GM23338 (cell line): ENCODE measurements at regions not wholly inside any gene's neighbourhood (a gene's known extent, or its start where the extent isn't known, plus 50 kb on each side); places are given as distances from the start of the nearest gene placed in this dataset.

Experiments used
- ATAC-seq: fragments of 200-7000 bp; cut with Tn5 transposase; 3 replicates; pipeline ENCODE4 v1.9.1; 2020
- DNase-seq: peaks from one replicate; pipeline ENCODE4 v3.0.0-alpha.2; 2015; ENCODE audit warnings: low spot score
- H2AFZ ChIP-seq: fragments of 200-600 bp; sonication (generic); 2 replicates; pipeline ENCODE4 v1.8.0; 2016; ENCODE audit warnings: antibody characterized with exemption, mild to moderate bottlenecking, moderate library complexity
- H3F3A ChIP-seq: fragments of 200-600 bp; sonication (generic); replicated peaks from 2 replicates; pipeline ENCODE4 v1.8.0; 2017; ENCODE audit warnings: antibody characterized with exemption, mixed run types, low read depth
- H3K27ac ChIP-seq: fragments of 200-600 bp; sonication (generic); 2 replicates; pipeline ENCODE4 v1.6.1; 2016; ENCODE audit warnings: low read depth
- H3K27me3 ChIP-seq: fragments of 200-600 bp; sonication (generic); 2 replicates; pipeline ENCODE4 v1.8.0; 2016; ENCODE audit warnings: mild to moderate bottlenecking, mixed run types, moderate library complexity; ENCODE audit not compliant: insufficient read depth
- H3K36me3 ChIP-seq: fragments of 200-600 bp; sonication (generic); 2 replicates; pipeline ENCODE4 v1.8.0; 2016; ENCODE audit warnings: mild to moderate bottlenecking; ENCODE audit not compliant: insufficient read depth
- H3K4me1 ChIP-seq: fragments of 200-600 bp; sonication (generic); 2 replicates; pipeline ENCODE4 v1.8.0; 2016; ENCODE audit warnings: mild to moderate bottlenecking, moderate library complexity; ENCODE audit not compliant: insufficient read depth
- H3K4me2 ChIP-seq: fragments of 200-600 bp; sonication (generic); 2 replicates; pipeline ENCODE4 v1.7.1; 2017; ENCODE audit warnings: mixed run types
- H3K4me3 ChIP-seq: fragments of 200-600 bp; sonication (generic); 2 replicates; pipeline ENCODE4 v1.6.1; 2016; ENCODE audit warnings: mixed run types
- H3K79me2 ChIP-seq: fragments of 200-600 bp; sonication (generic); replicated peaks from 2 replicates; pipeline ENCODE4 v1.8.0; 2017; ENCODE audit warnings: mild to moderate bottlenecking; ENCODE audit not compliant: insufficient read depth
- H3K9me2 ChIP-seq: fragments of 200-600 bp; sonication (generic); 2 replicates; pipeline ENCODE4 v1.8.0; 2017; ENCODE audit not compliant: insufficient read depth
- H4K20me1 ChIP-seq: fragments of 200-600 bp; sonication (generic); replicated peaks from 2 replicates; pipeline ENCODE4 v1.8.0; 2017; ENCODE audit warnings: mild to moderate bottlenecking; ENCODE audit not compliant: insufficient read depth
- H3K27ac Mint-ChIP-seq: 2 replicates; pipeline ENCODE4 v1.8.0; 2020; ENCODE audit warnings: inconsistent platforms, mild to moderate bottlenecking, moderate library complexity, mixed read lengths
- H3K27me3 Mint-ChIP-seq: 3 replicates; pipeline ENCODE4 v1.8.0; 2022; ENCODE audit warnings: low read depth, mild to moderate bottlenecking, moderate library complexity, mixed read lengths, inconsistent platforms; ENCODE audit not compliant: insufficient read depth, poor library complexity
- H3K36me3 Mint-ChIP-seq: 3 replicates; pipeline ENCODE4 v1.8.0; 2021; ENCODE audit warnings: low read depth, mild to moderate bottlenecking, inconsistent platforms, moderate library complexity, mixed read lengths
- H3K4me1 Mint-ChIP-seq: 3 replicates; pipeline ENCODE4 v1.8.0; 2020; ENCODE audit warnings: mild to moderate bottlenecking, inconsistent platforms, mixed read lengths
- H3K4me3 Mint-ChIP-seq: 3 replicates; pipeline ENCODE4 v1.8.0; 2021; ENCODE audit warnings: moderate library complexity, mild to moderate bottlenecking, inconsistent platforms, mixed read lengths
- H3K9me3 Mint-ChIP-seq: 3 replicates; pipeline ENCODE4 v1.8.0; 2020; ENCODE audit warnings: moderate library complexity, mild to moderate bottlenecking, inconsistent platforms, mixed read lengths
- CREB1 ChIP-seq: fragments of 250-450 bp; sonication (Bioruptor Pico); IDR thresholded peaks from 2 replicates; pipeline ENCODE4 v1.5.0; 2020; ENCODE audit warnings: low read depth, mild to moderate bottlenecking, moderate library complexity
- EZH2 ChIP-seq: fragments of 200-600 bp; sonication (generic); IDR thresholded peaks from one replicate; pipeline ENCODE4 v1.8.0; 2017; ENCODE audit warnings: antibody characterized with exemption, mild to moderate bottlenecking, low read depth; ENCODE audit not compliant: unreplicated experiment
- EZH2phosphoT487 ChIP-seq: fragments of 200-600 bp; sonication (generic); IDR thresholded peaks from one replicate; pipeline ENCODE4 v1.8.1; 2018; ENCODE audit warnings: antibody characterized with exemption; ENCODE audit not compliant: unreplicated experiment
- JUNB ChIP-seq: IDR thresholded peaks from one replicate; pipeline ENCODE4 v1.6.1; 2016; ENCODE audit warnings: antibody characterized with exemption; ENCODE audit not compliant: unreplicated experiment
- NANOG ChIP-seq: IDR thresholded peaks from 2 replicates; pipeline ENCODE4 v1.6.1; 2016; ENCODE audit warnings: antibody characterized with exemption, borderline replicate concordance
- POLR2AphosphoS5 ChIP-seq: IDR thresholded peaks from 2 replicates; pipeline ENCODE4 v1.6.1; 2016; ENCODE audit warnings: antibody characterized with exemption, low read depth
- REST ChIP-seq: IDR thresholded peaks from one replicate; pipeline ENCODE4 v1.6.1; 2018; ENCODE audit warnings: antibody characterized with exemption; ENCODE audit not compliant: unreplicated experiment
- STAT1 ChIP-seq: IDR thresholded peaks from one replicate; pipeline ENCODE4 v1.6.1; 2016; ENCODE audit warnings: antibody characterized with exemption; ENCODE audit not compliant: unreplicated experiment
- ZNF114 ChIP-seq: fragments of 250-450 bp; sonication (Bioruptor Pico); IDR thresholded peaks from 2 replicates; pipeline ENCODE4 v1.5.0; 2020; ENCODE audit warnings: mild to moderate bottlenecking, moderate library complexity
- ZNF331 ChIP-seq: fragments of 250-450 bp; sonication (Bioruptor Pico); IDR thresholded peaks from 2 replicates; pipeline ENCODE4 v1.5.0; 2020; ENCODE audit warnings: low read depth, mild to moderate bottlenecking, moderate library complexity
- TF ChIP-seq, protein P1 (sequence below), 2 experiments: fragments of 200-600 bp in 1 of 2; sonication (generic) in 1 of 2; conservative IDR thresholded peaks; 2 replicates each; pipeline versions ENCODE4 v1.5.1 to v1.6.1; 2016 to 2017; ENCODE audit warnings: antibody characterized with exemption in 2 of 2, low read depth in 2 of 2, mild to moderate bottlenecking in 2 of 2, moderate library complexity in 1 of 2
- TF ChIP-seq, protein P2 (sequence below): fragments of 250-450 bp; sonication (Bioruptor Pico); IDR thresholded peaks from 2 replicates; pipeline ENCODE4 v1.5.0; 2020; ENCODE audit warnings: mild to moderate bottlenecking, moderate library complexity
- TF ChIP-seq, protein P3 (sequence below): IDR thresholded peaks from 2 replicates; pipeline ENCODE4 v1.6.1; 2016; ENCODE audit warnings: antibody characterized with exemption

GRCh38 chr2:5886462-5886861 lies 194.3 kb downstream of the SOX11 start:
- H3K4me1 ChIP-seq = peaks cover 10% of the 10 kb centered on the region; the same call in 1 of the 2 replicates

More at GRCh38 chr2:5886462-5886861, 194.3 kb downstream of the SOX11 start:
- Histone ChIP-seq H3F3A (no peaks in the 10 kb centered on the region), H3K27me3 (no peaks in the 10 kb centered on the region), H3K9me2 (no peaks in the 10 kb centered on the region), H4K20me1 (no peaks in the 10 kb centered on the region), H3K79me2 (no peaks in the 10 kb centered on the region), H3K4me3 (no peak overlapping the region), H3K36me3 (no peaks in the 10 kb centered on the region), H3K4me2 (peak overlapping the region; percentile 15; the same call in 1 of the 2 replicates), H3K27ac (no peak overlapping the region), H2AFZ (no peak overlapping the region)
- ATAC-seq = no peak
- DNase-seq = no peak
- H3K9me3 Mint-ChIP-seq = peaks cover 16% of the 10 kb centered on the region
- TF ChIP-seq ZNF331 (CRISPR knock-in tag) (no peak), EZH2 (no peak), NANOG (no peak), CREB1 (CRISPR knock-in tag) (no peak), JUNB (no peak), EZH2phosphoT487 (no peak), ZNF114 (no peak), STAT1 (no peak), POLR2AphosphoS5 (no peak), REST (no peak)
- TF ChIP-seq, protein P1, sequence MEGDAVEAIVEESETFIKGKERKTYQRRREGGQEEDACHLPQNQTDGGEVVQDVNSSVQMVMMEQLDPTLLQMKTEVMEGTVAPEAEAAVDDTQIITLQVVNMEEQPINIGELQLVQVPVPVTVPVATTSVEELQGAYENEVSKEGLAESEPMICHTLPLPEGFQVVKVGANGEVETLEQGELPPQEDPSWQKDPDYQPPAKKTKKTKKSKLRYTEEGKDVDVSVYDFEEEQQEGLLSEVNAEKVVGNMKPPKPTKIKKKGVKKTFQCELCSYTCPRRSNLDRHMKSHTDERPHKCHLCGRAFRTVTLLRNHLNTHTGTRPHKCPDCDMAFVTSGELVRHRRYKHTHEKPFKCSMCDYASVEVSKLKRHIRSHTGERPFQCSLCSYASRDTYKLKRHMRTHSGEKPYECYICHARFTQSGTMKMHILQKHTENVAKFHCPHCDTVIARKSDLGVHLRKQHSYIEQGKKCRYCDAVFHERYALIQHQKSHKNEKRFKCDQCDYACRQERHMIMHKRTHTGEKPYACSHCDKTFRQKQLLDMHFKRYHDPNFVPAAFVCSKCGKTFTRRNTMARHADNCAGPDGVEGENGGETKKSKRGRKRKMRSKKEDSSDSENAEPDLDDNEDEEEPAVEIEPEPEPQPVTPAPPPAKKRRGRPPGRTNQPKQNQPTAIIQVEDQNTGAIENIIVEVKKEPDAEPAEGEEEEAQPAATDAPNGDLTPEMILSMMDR (conservative IDR thresholded peaks at IDR 0.05; ENCODE audit: low read depth in 2 of 2) = no peak
- TF ChIP-seq, protein P2, sequence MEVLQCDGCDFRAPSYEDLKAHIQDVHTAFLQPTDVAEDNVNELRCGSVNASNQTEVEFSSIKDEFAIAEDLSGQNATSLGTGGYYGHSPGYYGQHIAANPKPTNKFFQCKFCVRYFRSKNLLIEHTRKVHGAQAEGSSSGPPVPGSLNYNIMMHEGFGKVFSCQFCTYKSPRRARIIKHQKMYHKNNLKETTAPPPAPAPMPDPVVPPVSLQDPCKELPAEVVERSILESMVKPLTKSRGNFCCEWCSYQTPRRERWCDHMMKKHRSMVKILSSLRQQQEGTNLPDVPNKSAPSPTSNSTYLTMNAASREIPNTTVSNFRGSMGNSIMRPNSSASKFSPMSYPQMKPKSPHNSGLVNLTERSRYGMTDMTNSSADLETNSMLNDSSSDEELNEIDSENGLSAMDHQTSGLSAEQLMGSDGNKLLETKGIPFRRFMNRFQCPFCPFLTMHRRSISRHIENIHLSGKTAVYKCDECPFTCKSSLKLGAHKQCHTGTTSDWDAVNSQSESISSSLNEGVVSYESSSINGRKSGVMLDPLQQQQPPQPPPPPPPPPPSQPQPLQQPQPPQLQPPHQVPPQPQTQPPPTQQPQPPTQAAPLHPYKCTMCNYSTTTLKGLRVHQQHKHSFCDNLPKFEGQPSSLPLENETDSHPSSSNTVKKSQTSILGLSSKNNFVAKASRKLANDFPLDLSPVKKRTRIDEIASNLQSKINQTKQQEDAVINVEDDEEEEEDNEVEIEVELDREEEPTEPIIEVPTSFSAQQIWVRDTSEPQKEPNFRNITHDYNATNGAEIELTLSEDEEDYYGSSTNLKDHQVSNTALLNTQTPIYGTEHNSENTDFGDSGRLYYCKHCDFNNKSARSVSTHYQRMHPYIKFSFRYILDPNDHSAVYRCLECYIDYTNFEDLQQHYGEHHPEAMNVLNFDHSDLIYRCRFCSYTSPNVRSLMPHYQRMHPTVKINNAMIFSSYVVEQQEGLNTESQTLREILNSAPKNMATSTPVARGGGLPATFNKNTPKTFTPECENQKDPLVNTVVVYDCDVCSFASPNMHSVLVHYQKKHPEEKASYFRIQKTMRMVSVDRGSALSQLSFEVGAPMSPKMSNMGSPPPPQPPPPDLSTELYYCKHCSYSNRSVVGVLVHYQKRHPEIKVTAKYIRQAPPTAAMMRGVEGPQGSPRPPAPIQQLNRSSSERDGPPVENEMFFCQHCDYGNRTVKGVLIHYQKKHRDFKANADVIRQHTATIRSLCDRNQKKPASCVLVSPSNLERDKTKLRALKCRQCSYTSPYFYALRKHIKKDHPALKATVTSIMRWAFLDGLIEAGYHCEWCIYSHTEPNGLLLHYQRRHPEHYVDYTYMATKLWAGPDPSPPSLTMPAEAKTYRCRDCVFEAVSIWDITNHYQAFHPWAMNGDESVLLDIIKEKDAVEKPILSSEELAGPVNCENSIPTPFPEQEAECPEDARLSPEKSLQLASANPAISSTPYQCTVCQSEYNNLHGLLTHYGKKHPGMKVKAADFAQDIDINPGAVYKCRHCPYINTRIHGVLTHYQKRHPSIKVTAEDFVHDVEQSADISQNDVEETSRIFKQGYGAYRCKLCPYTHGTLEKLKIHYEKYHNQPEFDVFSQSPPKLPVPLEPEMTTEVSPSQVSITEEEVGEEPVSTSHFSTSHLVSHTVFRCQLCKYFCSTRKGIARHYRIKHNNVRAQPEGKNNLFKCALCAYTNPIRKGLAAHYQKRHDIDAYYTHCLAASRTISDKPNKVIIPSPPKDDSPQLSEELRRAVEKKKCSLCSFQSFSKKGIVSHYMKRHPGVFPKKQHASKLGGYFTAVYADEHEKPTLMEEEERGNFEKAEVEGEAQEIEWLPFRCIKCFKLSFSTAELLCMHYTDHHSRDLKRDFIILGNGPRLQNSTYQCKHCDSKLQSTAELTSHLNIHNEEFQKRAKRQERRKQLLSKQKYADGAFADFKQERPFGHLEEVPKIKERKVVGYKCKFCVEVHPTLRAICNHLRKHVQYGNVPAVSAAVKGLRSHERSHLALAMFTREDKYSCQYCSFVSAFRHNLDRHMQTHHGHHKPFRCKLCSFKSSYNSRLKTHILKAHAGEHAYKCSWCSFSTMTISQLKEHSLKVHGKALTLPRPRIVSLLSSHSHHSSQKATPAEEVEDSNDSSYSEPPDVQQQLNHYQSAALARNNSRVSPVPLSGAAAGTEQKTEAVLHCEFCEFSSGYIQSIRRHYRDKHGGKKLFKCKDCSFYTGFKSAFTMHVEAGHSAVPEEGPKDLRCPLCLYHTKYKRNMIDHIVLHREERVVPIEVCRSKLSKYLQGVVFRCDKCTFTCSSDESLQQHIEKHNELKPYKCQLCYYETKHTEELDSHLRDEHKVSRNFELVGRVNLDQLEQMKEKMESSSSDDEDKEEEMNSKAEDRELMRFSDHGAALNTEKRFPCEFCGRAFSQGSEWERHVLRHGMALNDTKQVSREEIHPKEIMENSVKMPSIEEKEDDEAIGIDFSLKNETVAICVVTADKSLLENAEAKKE (CRISPR knock-in tag) = no peak
- TF ChIP-seq, protein P3, sequence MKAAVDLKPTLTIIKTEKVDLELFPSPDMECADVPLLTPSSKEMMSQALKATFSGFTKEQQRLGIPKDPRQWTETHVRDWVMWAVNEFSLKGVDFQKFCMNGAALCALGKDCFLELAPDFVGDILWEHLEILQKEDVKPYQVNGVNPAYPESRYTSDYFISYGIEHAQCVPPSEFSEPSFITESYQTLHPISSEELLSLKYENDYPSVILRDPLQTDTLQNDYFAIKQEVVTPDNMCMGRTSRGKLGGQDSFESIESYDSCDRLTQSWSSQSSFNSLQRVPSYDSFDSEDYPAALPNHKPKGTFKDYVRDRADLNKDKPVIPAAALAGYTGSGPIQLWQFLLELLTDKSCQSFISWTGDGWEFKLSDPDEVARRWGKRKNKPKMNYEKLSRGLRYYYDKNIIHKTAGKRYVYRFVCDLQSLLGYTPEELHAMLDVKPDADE = no peak
- peaks cover 21% of the 10 kb centered on the region for H3K4me1 Mint-ChIP-seq
- no peak overlapping the region for H3K27ac Mint-ChIP-seq
- no peaks in the 10 kb centered on the region for H3K36me3 Mint-ChIP-seq
- H3K27me3 Mint-ChIP-seq = peaks cover 3% of the 10 kb centered on the region
- no peak overlapping the region for H3K4me3 Mint-ChIP-seq
